OCI-LY7 (cell line): ENCODE measurements at regions not wholly inside any gene's neighbourhood (a gene's known extent, or its start where the extent isn't known, plus 50 kb on each side); places are given as distances from the start of the nearest gene placed in this dataset.

Source experiments
- BruUV-seq: library from RNA; stranded (reverse); fragments of 400-500 nt; replicated peaks from 2 replicates; lab custom pipeline; 2021; lab: Mats Ljungman, UMichigan
- CTCF ChIA-PET: fragments of 300-600 bp; sonication (Branson Sonifier 250); formaldehyde crosslinking; loops from one replicate; lab custom pipeline; 2022; ENCODE audit warnings: antibody characterized with exemption; ENCODE audit not compliant: unreplicated experiment; lab: Charles Lee
- POLR2A ChIA-PET: fragments of 300-600 bp; sonication (Branson Sonifier 250); formaldehyde crosslinking; loops from one replicate; lab custom pipeline; 2022; ENCODE audit warnings: antibody characterized with exemption; lab: Charles Lee
- DNase-seq: peaks from one replicate; pipeline ENCODE4 v3.0.0-alpha.2; 2015; ENCODE audit warnings: low spot score
- H2AFZ ChIP-seq: fragments of 200-600 bp; sonication (generic), shearing (Covaris generic); 2 replicates; pipeline ENCODE4 v1.6.1; 2014; ENCODE audit warnings: mild to moderate bottlenecking, antibody characterized with exemption, low read length, moderate library complexity
- H3K27ac ChIP-seq: fragments of 200-600 bp; sonication (generic); 2 replicates; pipeline ENCODE4 v1.5.1; 2014; ENCODE audit warnings: mixed run types, low read depth, mild to moderate bottlenecking, moderate library complexity, low read length, inconsistent platforms; ENCODE audit not compliant: poor library complexity, severe bottlenecking
- H3K36me3 ChIP-seq: fragments of 200-600 bp; sonication (generic); 2 replicates; pipeline ENCODE4 v1.6.1; 2014; ENCODE audit warnings: mild to moderate bottlenecking, antibody characterized with exemption, low read length, moderate library complexity, mixed read lengths; ENCODE audit not compliant: insufficient read depth
- H3K4me1 ChIP-seq: fragments of 200-600 bp; sonication (generic); 2 replicates; pipeline ENCODE4 v1.5.1; 2014; ENCODE audit warnings: mild to moderate bottlenecking, low read length; ENCODE audit not compliant: insufficient read depth, poor library complexity, severe bottlenecking
- H3K4me2 ChIP-seq: fragments of 200-600 bp; sonication (generic); 2 replicates; pipeline ENCODE4 v1.6.1; 2014; ENCODE audit warnings: mild to moderate bottlenecking, low read length
- H3K4me3 ChIP-seq: fragments of 200-600 bp; sonication (generic); 2 replicates; pipeline ENCODE4 v1.5.1; 2014; ENCODE audit warnings: mild to moderate bottlenecking, low read depth, low read length; ENCODE audit not compliant: poor library complexity, severe bottlenecking
- H3K79me2 ChIP-seq: fragments of 200-600 bp; sonication (generic); 2 replicates; pipeline ENCODE4 v1.6.1; 2016; ENCODE audit warnings: low read depth, mild to moderate bottlenecking, low read length, moderate library complexity, mixed read lengths; ENCODE audit not compliant: insufficient read depth
- H3K9me2 ChIP-seq: fragments of 200-600 bp; sonication (generic); 2 replicates; pipeline ENCODE4 v1.6.1; 2016; ENCODE audit warnings: mild to moderate bottlenecking, low read length, mixed read lengths; ENCODE audit not compliant: insufficient read depth
- H3K9me3 ChIP-seq: fragments of 200-600 bp; sonication (generic); 2 replicates; pipeline ENCODE4 v1.6.1; 2014; ENCODE audit warnings: mild to moderate bottlenecking, mixed run types, low read length, mixed read lengths
- H4K20me1 ChIP-seq: fragments of 200-600 bp; sonication (generic); 2 replicates; pipeline ENCODE4 v1.6.1; 2014; ENCODE audit warnings: mild to moderate bottlenecking, antibody characterized with exemption, low read length, moderate library complexity, mixed read lengths; ENCODE audit not compliant: insufficient read depth
- CTCF ChIP-seq: fragments of 200-600 bp; sonication (generic); conservative IDR thresholded peaks from 2 replicates; pipeline ENCODE4 v1.5.1; 2014; ENCODE audit warnings: mild to moderate bottlenecking, antibody characterized with exemption, low read length, moderate library complexity, mixed read lengths
- EZH2phosphoT487 ChIP-seq: fragments of 200-600 bp; sonication (generic); IDR thresholded peaks from 2 replicates; pipeline ENCODE4 v1.6.1; 2018; ENCODE audit warnings: low read depth, borderline replicate concordance, mild to moderate bottlenecking, mixed run types, antibody characterized with exemption, low read length, moderate library complexity, mixed read lengths
- intact Hi-C: fragments of 100-400 bp; cut with micrococcal nuclease; formaldehyde crosslinking; loops from one replicate; pipeline ENCODE4 v1.10.0; 2022; ENCODE audit not compliant: unreplicated experiment

- POLR2A ChIA-PET = interaction anchor here (0.7 kb wide), 2 partner anchors 25 to 827 kb away, joined by 3 read pairs; no protein-coding TSS in a partner anchor
- Histone ChIP-seq H3K4me1 (no peaks in the 10 kb centered on the region), H2AFZ (no peak overlapping the region), H3K27ac (no peak overlapping the region), H4K20me1 (no peaks in the 10 kb centered on the region), H3K79me2 (no peaks in the 10 kb centered on the region), H3K36me3 (no peaks in the 10 kb centered on the region), H3K4me3 (no peak overlapping the region), H3K9me2 (no peaks in the 10 kb centered on the region), H3K4me2 (no peak overlapping the region), H3K9me3 (no peaks in the 10 kb centered on the region)
- BruUV-seq = no TSS peak
- no peak for DNase-seq
- TF ChIP-seq EZH2phosphoT487 (no peak), CTCF (no peak)
- intact Hi-C loops = no loop called here
- CTCF ChIA-PET = no interaction called here
These were observed 224.8 kb upstream of the SOX11 start for GRCh38 chr2:5467178-5467905.

- no peaks in the 10 kb centered on the region for H3K9me3 ChIP-seq
- H3K4me3 ChIP-seq = no peak overlapping the region
- POLR2A ChIA-PET = no interaction called here
- no peaks in the 10 kb centered on the region for H3K9me2 ChIP-seq
- no peak overlapping the region for H3K27ac ChIP-seq
- TF ChIP-seq EZH2phosphoT487 (no peak), CTCF (no peak)
- CTCF ChIA-PET = no interaction called here
- no peaks in the 10 kb centered on the region for H3K4me1 ChIP-seq
- no peak for DNase-seq
- no peaks in the 10 kb centered on the region for H4K20me1 ChIP-seq
- H3K4me2 ChIP-seq = no peak overlapping the region
- no peak overlapping the region for H2AFZ ChIP-seq
- no peaks in the 10 kb centered on the region for H3K36me3 ChIP-seq
- no TSS peak for BruUV-seq
- H3K79me2 ChIP-seq = no peaks in the 10 kb centered on the region
- intact Hi-C loops = no loop called here
These were observed 219.5 kb upstream of the SOX11 start for GRCh38 chr2:5472673-5473072.

GRCh38 chr2:5473635-5474034, 218.5 kb upstream of the SOX11 start:
- H3K4me3 ChIP-seq = no peak overlapping the region
- intact Hi-C loops = no loop called here
- H3K27ac ChIP-seq = no peak overlapping the region
- no peaks in the 10 kb centered on the region for H3K4me1 ChIP-seq
- H3K36me3 ChIP-seq = no peaks in the 10 kb centered on the region
- H2AFZ ChIP-seq = no peak overlapping the region
- H3K9me2 ChIP-seq = no peaks in the 10 kb centered on the region
- ChIA-PET CTCF (no interaction called here), POLR2A (no interaction called here)
- H4K20me1 ChIP-seq = no peaks in the 10 kb centered on the region
- H3K9me3 ChIP-seq = no peaks in the 10 kb centered on the region
- no peaks in the 10 kb centered on the region for H3K79me2 ChIP-seq
- BruUV-seq = no TSS peak
- DNase-seq = no peak
- no peak overlapping the region for H3K4me2 ChIP-seq
- no peak for TF ChIP-seq CTCF
- TF ChIP-seq EZH2phosphoT487 = no peak
